Pancreas (tissue), 10 donors: ENCODE measurements at regions not wholly inside any gene's neighbourhood (a gene's known extent, or its start where the extent isn't known, plus 50 kb on each side); places are given as distances from the start of the nearest gene placed in this dataset.

ENCODE experiments used
- ATAC-seq, 4 donors: fragments of 200-7000 bp; cut with Tn5 transposase; one replicate each; pipeline versions ENCODE4 v1.8.0 to v1.9.1; 2020; ENCODE audit warnings: mild to moderate bottlenecking in 4 of 4, moderate library complexity in 4 of 4
- DNase-seq, 6 donors: peaks; one replicate each; pipeline ENCODE4 v3.0.0-alpha.2; 2020
- FAIRE-seq: peaks from 2 replicates; lab custom pipeline; 2012; peaks lifted over from hg19 to GRCh38; lab: Jason Lieb, UNC
- H3K27ac ChIP-seq, 4 donors: fragments of 200-600 bp; sonication (generic); 1 replicate in 3 of 4; 2 replicates in 1 of 4; pipeline versions ENCODE4 v1.5.0 to v1.8.0; 2020
- H3K27me3 ChIP-seq, 4 donors: fragments of 200-600 bp; one replicate each; pipeline ENCODE4 v1.8.0; 2021
- H3K36me3 ChIP-seq, 3 donors: fragments of 200-600 bp; sonication (generic) in 1 of 3; one replicate each; pipeline versions ENCODE4 v1.5.0 to v1.8.0; 2020 to 2021
- H3K4me1 ChIP-seq, 3 donors: fragments of 200-600 bp; one replicate each; pipeline ENCODE4 v1.8.0; 2021
- H3K4me3 ChIP-seq, 4 donors: fragments of 200-600 bp; sonication (generic) in 2 of 4; one replicate each; pipeline versions ENCODE4 v1.5.0 to v1.8.0; 2020 to 2021
- H3K9me3 ChIP-seq, 4 donors: fragments of 200-600 bp; one replicate each; pipeline ENCODE4 v1.8.0; 2021
- CTCF ChIP-seq, 4 donors: fragments of 200-600 bp; sonication (generic) in 3 of 4; IDR thresholded peaks; one replicate each; pipeline versions ENCODE4 v1.5.0 to v1.8.0; 2021; ENCODE audit warnings: antibody characterized with exemption in 4 of 4
- WGBS, 2 donors: extraction: QIAGEN DNeasy Blood & Tissue Kit; methylation state at CpG; one replicate each; pipeline ENCODE4 v1.1.7; 2013; 5-methylcytosine and 5-hydroxymethylcytosine counted together
- intact Hi-C, 3 donors: fragments of 100-400 bp; cut with DNase I; formaldehyde crosslinking; loops; one replicate each; pipeline versions ENCODE4 v1.11.1 to v1.14.2; 2022
- donor health status: healthy with polysubstance abuse.
- donor health status: DM: no; HTN: no; CAD: no; lungs with moderate emphysema.
- donor health status: DM: no; HTN: no; CAD: no.
- donor health status: control.
- donor health status: control.
- donor health status: Bipolar disorder and iron deficiency.
- donor health status: DM: yes; HTN: yes; CAD: no.
- donor health status: DM: no; HTN: no; CAD: no.
- donor health status: DM: no; HTN: no; CAD: no.
- donor health status: DM: yes; HTN: yes; CAD: no.

DNA sequence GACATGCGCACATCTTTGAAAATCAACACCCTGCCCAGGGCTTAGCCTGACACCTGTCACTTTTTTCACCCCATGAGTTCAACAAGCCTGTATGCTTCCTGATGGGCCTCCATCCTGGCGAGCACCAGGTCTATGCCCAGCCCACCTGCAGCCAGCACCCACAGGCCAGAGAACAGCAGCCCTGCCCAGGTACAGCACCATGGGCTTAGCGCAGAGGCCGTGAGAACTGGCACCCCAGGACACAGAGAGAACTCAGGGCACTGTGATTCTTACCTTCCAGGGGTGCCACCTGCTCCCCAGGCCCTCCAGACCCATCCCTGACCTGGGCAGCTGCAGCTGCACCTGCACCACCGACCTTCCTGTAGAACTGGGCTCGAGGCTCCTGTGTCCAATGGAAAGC, 536.6 kb downstream of the TCERG1L start:
- no peak for ATAC-seq
- no peaks in the 10 kb centered on the region for H3K9me3 ChIP-seq
- peak in 2 of 6 donors; percentile 22 to 32 for DNase-seq

DNA sequence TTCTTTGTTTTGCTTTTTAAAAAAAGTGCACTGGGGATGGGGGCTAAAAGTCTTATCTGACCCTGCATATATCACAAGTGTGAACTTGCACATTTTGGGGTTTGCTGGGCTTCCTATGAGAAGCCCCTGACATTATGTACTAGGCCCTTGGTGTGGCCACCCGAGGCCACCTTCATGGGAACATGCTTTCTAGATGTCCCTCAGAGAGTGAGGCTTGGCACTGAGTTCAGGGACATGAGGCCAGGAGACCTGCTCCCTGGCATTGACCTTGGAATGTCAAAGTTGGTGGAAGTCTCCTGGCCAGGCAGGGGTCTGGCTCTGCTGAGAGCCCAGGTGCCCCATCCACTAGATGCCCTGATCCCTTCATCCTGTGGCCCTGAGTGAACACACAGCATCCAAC, 536.2 kb downstream of the TCERG1L start:
- no peak overlapping the region for H3K27ac ChIP-seq
- H3K4me1 ChIP-seq: no peaks in the 10 kb centered on the region
- H3K4me3 ChIP-seq: no peak overlapping the region
- DNase-seq (peak in 1 of 6 donors; percentile 16), FAIRE-seq (no peak), ATAC-seq (no peak)
- H3K27me3 ChIP-seq: no peaks in the 10 kb centered on the region
- WGBS, 2 donors: 68 to 90% methylated on average over 1 of the region's 1 CpG
- H3K9me3 ChIP-seq: no peaks in the 10 kb centered on the region
- H3K36me3 ChIP-seq: no peaks in the 10 kb centered on the region
- no peak for TF ChIP-seq CTCF (IDR thresholded peaks at IDR 0.05)
- intact Hi-C loops: no loop called here

More for the DNA sequence above, 536.6 kb downstream of the TCERG1L start:
- 68 to 92% methylated on average over 6 of the region's 6 CpGs for WGBS, 2 donors
- no peak for TF ChIP-seq CTCF (IDR thresholded peaks at IDR 0.05)
- Histone ChIP-seq H3K4me3 (no peak overlapping the region), H3K36me3 (no peaks in the 10 kb centered on the region), H3K27me3 (no peaks in the 10 kb centered on the region), H3K27ac (no peak overlapping the region), H3K4me1 (no peaks in the 10 kb centered on the region)
- intact Hi-C loops: no loop called here
- FAIRE-seq: no peak

DNA sequence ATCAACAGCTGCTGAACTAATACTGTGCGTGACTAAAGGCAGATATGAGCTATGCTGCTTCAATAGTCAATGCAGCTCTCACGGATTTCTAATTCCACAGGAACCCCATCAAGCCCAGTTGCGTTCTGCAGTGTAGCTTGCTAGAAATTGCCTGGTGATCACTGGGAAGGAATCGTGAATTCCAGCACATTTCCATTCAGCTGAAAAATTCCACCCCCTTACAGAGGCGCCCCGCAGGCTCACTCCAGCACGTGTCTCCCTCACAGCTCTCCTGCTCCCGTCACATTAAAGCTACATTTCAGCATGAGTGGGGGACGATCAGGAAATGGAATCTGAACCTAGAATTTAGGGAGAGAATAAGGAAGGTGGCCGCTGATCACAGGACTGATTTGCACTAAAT, 534.8 kb downstream of the TCERG1L start:
- Histone ChIP-seq H3K27ac (no peak overlapping the region), H3K27me3 (no peaks in the 10 kb centered on the region), H3K36me3 (no peaks in the 10 kb centered on the region), H3K4me3 (no peak overlapping the region), H3K9me3 (no peaks in the 10 kb centered on the region), H3K4me1 (no peaks in the 10 kb centered on the region)
- ATAC-seq (no peak), FAIRE-seq (no peak), DNase-seq (no peak)
- intact Hi-C loops: no loop called here
- TF ChIP-seq CTCF (IDR thresholded peaks at IDR 0.05): no peak
- WGBS, 2 donors: 60 to 64% methylated on average over 10 of the region's 10 CpGs

DNA sequence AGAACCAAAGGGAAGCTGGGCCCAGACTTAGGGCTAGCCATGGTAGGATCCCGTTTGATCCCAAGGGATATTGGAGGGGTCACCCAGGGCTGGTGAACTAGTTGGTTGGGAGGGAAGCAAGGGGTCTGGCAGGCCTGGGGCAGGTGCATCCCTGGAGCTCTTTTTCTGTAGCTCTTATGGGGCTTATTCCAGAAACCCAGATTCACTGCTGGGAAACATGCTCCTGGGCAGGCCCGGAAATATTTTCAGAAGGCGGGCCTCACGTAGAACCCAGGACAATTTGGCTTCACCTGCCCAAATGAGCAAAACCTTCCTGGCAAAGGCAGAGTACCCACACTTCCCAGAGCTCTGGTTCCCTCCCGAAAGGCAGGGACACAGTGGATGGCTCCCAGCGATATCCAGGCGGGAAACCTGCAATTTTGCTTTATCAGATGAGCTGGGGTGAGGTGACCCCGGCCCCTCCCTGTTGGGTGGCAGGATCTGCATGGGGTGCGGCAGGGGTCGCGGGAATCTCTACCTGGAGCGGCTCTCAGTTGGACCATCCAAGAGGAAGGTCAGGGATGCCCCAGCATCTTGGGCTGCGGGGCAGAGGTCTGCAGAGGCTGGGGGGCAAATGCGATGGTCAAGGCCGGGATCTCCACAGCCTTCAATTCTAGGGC, 533.9 kb downstream of the TCERG1L start:
- H3K27me3 ChIP-seq: no peaks in the 10 kb centered on the region

More for the DNA sequence above, 533.9 kb downstream of the TCERG1L start:
- Histone ChIP-seq H3K27ac (no peak overlapping the region), H3K9me3 (no peaks in the 10 kb centered on the region), H3K4me1 (no peaks in the 10 kb centered on the region), H3K36me3 (no peaks in the 10 kb centered on the region), H3K4me3 (no peak overlapping the region)
- ATAC-seq (no peak), FAIRE-seq (no peak), DNase-seq (peak in 1 of 6 donors; percentile 22)
- intact Hi-C loops: no loop called here
- WGBS, 2 donors: 80 to 84% methylated on average over 15 of the region's 15 CpGs
- no peak for TF ChIP-seq CTCF (IDR thresholded peaks at IDR 0.05)
